Astrocyte (in vitro differentiated cells and primary cell): ENCODE measurements at regions not wholly inside any gene's neighbourhood (a gene's known extent, or its start where the extent isn't known, plus 50 kb on each side); places are given as distances from the start of the nearest gene placed in this dataset.

Experiments used
- EZH2 ChIP-seq: IDR thresholded peaks from 2 replicates; pipeline ENCODE4 v1.6.1; 2012; ENCODE audit warnings: mild to moderate bottlenecking, low read length, inconsistent platforms; ENCODE audit not compliant: insufficient read depth
- TF ChIP-seq, protein P1 (sequence below): IDR thresholded peaks from 2 replicates; pipeline ENCODE4 v1.5.1; 2011; ENCODE audit warnings: low read depth, mild to moderate bottlenecking, inconsistent platforms, low read length, moderate library complexity; ENCODE audit not compliant: insufficient read depth

- no peak for TF ChIP-seq EZH2
- TF ChIP-seq, protein P1, sequence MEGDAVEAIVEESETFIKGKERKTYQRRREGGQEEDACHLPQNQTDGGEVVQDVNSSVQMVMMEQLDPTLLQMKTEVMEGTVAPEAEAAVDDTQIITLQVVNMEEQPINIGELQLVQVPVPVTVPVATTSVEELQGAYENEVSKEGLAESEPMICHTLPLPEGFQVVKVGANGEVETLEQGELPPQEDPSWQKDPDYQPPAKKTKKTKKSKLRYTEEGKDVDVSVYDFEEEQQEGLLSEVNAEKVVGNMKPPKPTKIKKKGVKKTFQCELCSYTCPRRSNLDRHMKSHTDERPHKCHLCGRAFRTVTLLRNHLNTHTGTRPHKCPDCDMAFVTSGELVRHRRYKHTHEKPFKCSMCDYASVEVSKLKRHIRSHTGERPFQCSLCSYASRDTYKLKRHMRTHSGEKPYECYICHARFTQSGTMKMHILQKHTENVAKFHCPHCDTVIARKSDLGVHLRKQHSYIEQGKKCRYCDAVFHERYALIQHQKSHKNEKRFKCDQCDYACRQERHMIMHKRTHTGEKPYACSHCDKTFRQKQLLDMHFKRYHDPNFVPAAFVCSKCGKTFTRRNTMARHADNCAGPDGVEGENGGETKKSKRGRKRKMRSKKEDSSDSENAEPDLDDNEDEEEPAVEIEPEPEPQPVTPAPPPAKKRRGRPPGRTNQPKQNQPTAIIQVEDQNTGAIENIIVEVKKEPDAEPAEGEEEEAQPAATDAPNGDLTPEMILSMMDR: no peak
Measured at GRCh38 chr22:22159384-22159783, 85.2 kb upstream of the VPREB1 start.
